ENCODE measurements at regions not wholly inside any gene's neighbourhood (a gene's known extent, or its start where the extent isn't known, plus 50 kb on each side); places are given as distances from the start of the nearest gene placed in this dataset.

DNA sequence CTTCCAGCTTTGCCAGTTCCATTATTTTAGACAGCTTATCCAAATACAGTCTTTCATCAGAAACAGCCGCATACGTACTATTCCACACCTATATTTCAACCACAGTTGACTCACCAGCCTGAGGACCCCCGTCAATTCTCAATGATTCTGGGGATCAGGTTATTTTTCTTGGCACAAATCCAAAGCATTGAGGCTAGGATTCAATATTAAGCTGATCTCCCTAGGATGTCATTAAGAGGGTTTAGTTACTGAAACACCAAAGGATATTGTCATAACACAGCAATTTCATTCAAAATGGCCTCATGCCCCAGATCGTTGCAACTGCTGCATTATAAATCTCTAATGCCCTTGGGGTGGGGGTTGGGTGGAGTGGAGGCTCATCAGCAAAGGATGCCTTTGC, 214.6 kb downstream of the PTEN start:
- no peak for DNase-seq (ENCODE audit: low spot score)
- intact Hi-C loops (cut with DNase I) = no loop called here

GRCh38 chr10:88080213-88080612, 216.8 kb downstream of the PTEN start:
- intact Hi-C loops (cut with DNase I) = no loop called here
- no peak for DNase-seq (ENCODE audit: low spot score)

DNA sequence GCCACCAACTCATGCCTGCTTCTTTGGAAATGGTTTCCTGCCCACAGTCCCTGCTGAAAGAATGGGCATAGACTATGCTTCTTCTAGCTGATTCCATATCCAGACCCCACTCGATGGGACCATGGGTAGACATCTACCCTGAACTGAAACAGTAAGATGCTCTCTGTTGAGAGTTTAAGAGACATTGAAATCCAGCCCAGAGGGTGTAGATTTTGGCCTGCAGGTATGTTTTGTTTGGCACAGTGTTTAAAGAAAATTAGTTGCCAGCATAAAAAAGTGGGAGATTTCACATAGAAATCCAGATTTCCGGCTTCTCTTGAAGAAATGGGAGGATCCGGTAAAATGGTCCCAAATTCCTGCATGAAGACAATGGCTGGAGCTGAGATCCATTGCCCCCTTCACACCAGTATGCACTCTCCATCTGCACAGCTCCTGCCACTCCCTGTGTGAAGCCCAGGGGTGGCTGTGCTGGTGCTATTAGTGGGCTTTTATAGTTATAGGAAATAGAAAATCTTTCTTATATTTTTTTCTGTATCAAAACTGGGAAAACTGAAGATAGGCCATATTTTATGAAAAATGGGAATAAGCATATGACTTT, 218.1 kb downstream of the PTEN start:
- no peak for DNase-seq (ENCODE audit: low spot score)
- intact Hi-C loops (cut with DNase I) = no loop called here

GRCh38 chr10:88082391-88082790, 219.0 kb downstream of the PTEN start:
- DNase-seq (ENCODE audit: low spot score) = no peak
- intact Hi-C loops (cut with DNase I) = no loop called here

DNA sequence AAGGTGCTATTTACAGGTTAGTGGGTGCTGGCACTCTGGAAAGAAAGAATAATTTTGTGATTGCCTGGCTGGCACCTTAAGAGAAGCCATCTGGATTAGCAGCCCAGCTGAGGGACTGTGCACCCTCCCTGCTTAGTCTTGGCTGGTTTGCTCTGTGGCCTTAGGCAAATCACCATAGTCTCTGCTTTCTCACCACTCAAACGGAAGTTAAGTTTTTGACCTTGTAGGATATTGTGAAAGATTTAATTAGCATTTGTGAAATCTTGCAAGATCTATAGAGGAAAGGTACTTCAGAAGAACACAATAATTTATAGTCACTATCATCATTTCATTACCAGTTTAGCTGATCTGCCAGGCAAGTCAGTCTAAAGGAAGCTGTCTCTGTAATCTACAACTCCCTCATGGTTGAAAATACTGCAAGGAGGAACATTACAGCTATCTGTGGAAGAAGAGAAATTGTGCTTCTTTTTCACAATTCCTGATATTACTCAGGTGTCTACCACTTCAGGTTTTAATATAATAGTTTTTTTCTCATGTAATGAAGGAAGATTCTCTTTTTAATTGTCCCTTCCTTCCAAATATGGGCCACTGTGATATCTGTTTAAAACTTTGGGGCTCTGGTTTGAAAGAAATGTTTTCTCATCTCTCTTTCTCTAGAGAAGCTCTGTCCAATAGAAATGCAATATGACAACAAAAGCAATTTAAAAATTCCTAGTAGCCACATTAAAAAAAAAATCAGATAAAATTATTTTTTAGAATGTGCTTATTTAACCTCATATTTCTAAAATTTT, 219.6 kb downstream of the PTEN start:
- intact Hi-C loops (cut with DNase I) = no loop called here
- DNase-seq (ENCODE audit: low spot score) = no peak

DNA sequence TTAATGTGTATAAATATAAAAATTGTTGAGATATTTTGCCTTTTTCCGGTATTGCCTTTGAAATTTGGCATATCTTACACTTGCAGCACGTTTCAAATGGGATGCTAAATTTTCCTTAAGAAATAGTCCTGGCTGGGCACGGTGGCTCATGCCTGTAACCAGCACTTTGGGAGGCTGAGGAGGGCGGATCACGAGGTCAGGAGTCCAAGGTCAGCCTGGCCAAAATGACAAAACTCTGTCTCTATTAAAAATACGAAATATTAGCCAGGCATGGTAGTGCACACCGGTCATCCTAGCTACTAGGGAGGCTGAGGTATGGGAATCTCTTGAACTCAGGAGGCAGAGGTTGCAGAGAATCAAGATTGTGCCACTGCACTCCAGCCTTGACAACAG, 220.2 kb downstream of the PTEN start:
- DNase-seq (ENCODE audit: low spot score) = no peak
- intact Hi-C loops (cut with DNase I) = no loop called here

- intact Hi-C loops (cut with DNase I) = no loop called here
- no peak for DNase-seq (ENCODE audit: low spot score)
These were observed 222.9 kb downstream of the PTEN start for GRCh38 chr10:88086187-88086960.

GRCh38 chr10:88088441-88089340, 225.3 kb downstream of the PTEN start:
- intact Hi-C loops (cut with DNase I) = no loop called here
- DNase-seq (ENCODE audit: low spot score) = no peak

GRCh38 chr10:88089498-88089897, 226.1 kb downstream of the PTEN start:
- intact Hi-C loops (cut with DNase I) = no loop called here
- DNase-seq (ENCODE audit: low spot score) = no peak

GRCh38 chr10:88090568-88091214, 227.3 kb downstream of the PTEN start:
- intact Hi-C loops (cut with DNase I) = no loop called here
- no peak for DNase-seq (ENCODE audit: low spot score)

DNA sequence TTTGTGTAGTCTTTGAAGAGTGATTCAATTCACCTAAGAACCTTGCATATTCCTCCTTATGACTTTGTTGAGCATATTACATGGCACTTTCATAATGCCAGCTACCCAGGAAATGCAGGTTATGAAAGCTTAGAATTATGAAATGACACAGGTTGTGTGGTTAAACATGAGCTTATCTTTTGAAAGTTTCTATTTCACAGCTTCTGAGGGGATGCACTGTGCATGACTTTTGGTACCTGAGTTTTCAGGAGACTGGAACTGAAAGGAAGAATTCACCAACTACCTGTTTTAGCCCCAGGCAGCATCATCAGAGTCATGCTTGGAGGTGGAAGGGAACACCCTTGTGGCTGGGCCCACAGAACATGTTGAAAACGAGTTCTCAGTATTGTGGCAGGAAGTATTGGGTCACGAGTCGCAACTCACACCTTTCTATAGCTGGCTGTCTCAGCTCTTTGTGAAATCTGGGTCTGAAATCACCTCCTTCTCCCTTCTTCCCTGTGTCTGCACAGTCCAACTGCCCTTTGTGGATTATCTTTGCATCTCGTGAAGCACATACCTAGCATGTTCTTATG, 228.2 kb downstream of the PTEN start:
- DNase-seq (ENCODE audit: low spot score) = no peak
- intact Hi-C loops (cut with DNase I) = no loop called here

GRCh38 chr10:88092265-88092664, 228.8 kb downstream of the PTEN start:
- intact Hi-C loops (cut with DNase I) = no loop called here
- DNase-seq (ENCODE audit: low spot score) = no peak

DNA sequence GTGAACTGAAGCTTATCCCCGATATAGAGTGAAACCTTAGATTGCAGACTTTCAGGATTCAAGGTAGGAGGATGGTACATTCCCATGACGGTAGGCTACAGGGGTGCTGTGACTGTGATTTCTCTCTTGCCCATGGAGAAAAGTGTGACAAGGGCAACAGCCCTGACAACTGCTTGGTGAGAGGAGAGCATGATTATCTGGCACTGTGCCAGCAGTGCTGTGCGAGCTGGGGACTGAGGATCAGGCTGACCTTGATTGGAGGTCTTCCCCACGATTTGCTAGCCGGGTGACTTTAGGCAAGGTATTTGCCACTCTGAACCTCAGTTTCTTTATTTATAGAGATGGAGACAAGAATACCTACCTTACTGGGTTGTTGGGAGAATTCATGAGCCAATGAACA, 229.5 kb downstream of the PTEN start:
- no peak for DNase-seq (ENCODE audit: low spot score)
- intact Hi-C loops (cut with DNase I) = no loop called here

DNA sequence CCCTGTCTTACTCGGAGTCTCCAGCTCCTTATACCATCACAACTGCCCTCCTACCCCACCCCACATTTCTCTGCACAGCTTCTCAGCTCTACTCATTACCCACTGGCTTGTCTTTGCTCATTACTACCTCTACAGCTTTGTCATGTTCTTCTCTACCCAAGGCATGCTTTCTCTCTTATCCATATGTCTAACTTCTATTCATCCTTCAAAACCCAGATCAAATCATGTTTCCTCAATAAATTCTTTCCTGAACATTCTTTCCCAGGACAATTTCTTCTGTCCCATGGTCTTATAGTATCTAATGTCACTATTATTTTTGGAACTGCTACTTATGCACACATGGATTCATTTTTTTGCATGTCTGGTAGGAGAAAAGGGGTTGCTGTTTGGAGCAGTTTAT, 231.4 kb downstream of the PTEN start:
- intact Hi-C loops (cut with DNase I) = no loop called here
- no peak for DNase-seq (ENCODE audit: low spot score)

GRCh38 chr10:88095223-88095721, 231.8 kb downstream of the PTEN start:
- intact Hi-C loops (cut with DNase I) = no loop called here
- no peak for DNase-seq (ENCODE audit: low spot score)

DNA sequence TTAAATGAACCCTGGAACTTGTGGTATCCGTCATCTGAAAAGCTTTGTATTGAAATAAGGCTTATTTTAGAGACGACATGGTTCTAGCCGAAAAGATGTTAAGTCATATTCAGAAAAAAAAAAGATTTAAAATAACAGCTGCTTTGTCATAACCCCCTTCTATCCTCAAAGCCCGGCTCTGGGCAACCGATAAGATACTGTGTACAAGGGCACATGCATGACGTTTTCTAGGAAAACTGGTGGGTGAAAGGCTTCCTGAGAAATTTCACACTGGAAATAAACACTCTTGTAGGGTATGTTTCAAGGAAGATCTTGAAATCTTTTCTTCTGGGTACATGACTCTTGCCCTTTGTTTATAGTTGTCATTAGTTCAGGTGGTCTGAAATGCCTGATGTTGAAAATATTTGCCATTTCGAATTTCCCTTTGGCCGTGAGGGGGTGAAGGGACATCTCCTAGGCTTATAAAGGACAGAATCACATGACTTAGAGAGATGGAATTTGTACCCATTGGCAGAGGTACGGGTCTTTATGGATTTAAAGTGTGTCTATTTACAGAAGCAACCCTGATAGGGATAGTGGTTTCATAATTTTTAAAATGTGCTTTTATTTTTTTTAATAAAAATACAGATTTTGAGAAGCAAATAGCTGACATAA, 232.5 kb downstream of the PTEN start:
- DNase-seq (ENCODE audit: low spot score) = no peak
- intact Hi-C loops (cut with DNase I) = no loop called here

DNA sequence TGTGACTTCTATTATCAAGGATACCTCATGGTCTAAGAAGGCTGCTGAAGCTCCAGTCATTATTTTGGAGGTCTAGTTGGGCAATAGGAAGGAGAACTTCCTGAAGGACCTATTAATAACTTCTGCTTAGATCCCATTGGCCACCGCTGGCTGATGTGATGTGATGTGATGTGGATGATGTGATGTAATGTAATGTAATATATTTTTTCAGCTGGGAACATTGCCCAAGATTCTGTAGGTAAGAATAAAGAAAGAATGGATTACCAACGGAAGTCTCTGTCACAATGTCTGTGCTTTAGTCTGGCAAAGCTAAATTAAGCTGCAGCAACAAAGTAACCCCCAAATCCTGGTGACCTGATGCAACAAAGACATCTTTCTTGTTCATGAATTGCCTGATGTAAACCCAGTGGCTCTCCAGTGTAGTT, 233.7 kb downstream of the PTEN start:
- DNase-seq (ENCODE audit: low spot score) = no peak
- intact Hi-C loops (cut with DNase I) = no loop called here

GRCh38 chr10:88097536-88097935, 234.1 kb downstream of the PTEN start:
- intact Hi-C loops (cut with DNase I) = no loop called here
- no peak for DNase-seq (ENCODE audit: low spot score)
